NB4 (cell line): ENCODE measurements at regions not wholly inside any gene's neighbourhood (a gene's known extent, or its start where the extent isn't known, plus 50 kb on each side); places are given as distances from the start of the nearest gene placed in this dataset.
A peak's percentile ranks its signal among the peaks of the same experiment; 100 is the strongest.

Experiments used
- DNase-seq: peaks from one replicate; pipeline ENCODE4 v3.0.0; 2010; ENCODE audit warnings: low read depth
- H3K4me3 ChIP-seq: one replicate; pipeline ENCODE4 v1.5.1; 2011; ENCODE audit warnings: mild to moderate bottlenecking, low read depth, low read length, moderate library complexity
- MYC ChIP-seq: IDR thresholded peaks from 2 replicates; pipeline ENCODE4 v1.6.1; 2011; ENCODE audit warnings: low read depth, low read length
- POLR2A ChIP-seq: IDR thresholded peaks from 2 replicates; pipeline ENCODE4 v1.6.1; 2011; ENCODE audit warnings: mild to moderate bottlenecking; ENCODE audit not compliant: insufficient read length; ENCODE audit errors: extremely low read depth
- TF ChIP-seq, protein P1 (sequence below): IDR thresholded peaks from 2 replicates; pipeline ENCODE4 v1.6.1; 2011; ENCODE audit warnings: low read depth, low read length
- TF ChIP-seq, protein P2 (sequence below): IDR thresholded peaks from one replicate; pipeline ENCODE4 v1.5.1; 2012; ENCODE audit warnings: low read depth, low read length

DNA sequence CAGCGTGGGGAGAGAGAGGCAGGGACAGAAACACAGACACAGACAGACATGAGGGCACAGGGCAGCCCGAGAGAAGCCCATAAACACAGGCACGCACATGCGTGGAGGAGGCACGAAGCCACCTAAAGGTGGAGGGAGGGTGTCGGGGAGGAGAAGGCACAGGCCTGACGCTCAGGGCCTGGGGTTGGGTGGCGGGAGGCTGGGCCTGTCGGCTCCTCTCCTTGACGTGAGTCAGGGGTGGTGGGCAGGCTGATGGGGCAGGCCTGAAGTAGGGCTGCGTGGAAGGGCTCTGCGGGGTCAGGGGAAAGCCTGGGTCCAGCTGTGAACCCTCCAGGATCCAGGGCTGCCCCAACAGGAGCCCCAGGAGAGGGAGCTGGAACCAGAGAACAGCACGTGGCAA lies 74.2 kb downstream of the EPHB3 start:
- no peak overlapping the region for H3K4me3 ChIP-seq
- DNase-seq: no peak
- TF ChIP-seq, protein P1, sequence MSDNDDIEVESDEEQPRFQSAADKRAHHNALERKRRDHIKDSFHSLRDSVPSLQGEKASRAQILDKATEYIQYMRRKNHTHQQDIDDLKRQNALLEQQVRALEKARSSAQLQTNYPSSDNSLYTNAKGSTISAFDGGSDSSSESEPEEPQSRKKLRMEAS: no peak
- TF ChIP-seq, protein P2, sequence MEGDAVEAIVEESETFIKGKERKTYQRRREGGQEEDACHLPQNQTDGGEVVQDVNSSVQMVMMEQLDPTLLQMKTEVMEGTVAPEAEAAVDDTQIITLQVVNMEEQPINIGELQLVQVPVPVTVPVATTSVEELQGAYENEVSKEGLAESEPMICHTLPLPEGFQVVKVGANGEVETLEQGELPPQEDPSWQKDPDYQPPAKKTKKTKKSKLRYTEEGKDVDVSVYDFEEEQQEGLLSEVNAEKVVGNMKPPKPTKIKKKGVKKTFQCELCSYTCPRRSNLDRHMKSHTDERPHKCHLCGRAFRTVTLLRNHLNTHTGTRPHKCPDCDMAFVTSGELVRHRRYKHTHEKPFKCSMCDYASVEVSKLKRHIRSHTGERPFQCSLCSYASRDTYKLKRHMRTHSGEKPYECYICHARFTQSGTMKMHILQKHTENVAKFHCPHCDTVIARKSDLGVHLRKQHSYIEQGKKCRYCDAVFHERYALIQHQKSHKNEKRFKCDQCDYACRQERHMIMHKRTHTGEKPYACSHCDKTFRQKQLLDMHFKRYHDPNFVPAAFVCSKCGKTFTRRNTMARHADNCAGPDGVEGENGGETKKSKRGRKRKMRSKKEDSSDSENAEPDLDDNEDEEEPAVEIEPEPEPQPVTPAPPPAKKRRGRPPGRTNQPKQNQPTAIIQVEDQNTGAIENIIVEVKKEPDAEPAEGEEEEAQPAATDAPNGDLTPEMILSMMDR: no peak
- TF ChIP-seq MYC: no peak
- no peak for TF ChIP-seq POLR2A

DNA sequence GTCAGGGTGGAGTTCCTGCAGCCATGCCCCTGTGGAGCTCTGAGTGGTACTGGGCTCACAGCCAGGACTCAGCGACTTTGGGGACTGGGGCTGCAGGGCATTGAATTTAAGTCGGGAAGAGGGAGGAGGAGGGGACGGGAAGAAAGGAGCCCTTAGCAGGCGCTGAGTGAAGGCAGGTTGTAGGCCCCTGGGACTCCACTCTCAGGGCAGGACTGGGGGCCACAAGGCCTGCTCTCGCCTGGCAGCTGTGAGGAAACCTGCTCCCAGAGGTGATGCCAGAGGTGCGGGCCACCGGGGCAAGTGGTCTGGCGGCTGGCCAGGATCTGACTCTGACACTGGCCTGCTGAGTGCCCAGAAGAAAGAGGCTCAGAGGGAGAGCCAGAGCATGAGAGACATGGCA lies 73.5 kb downstream of the EPHB3 start:
- no peak overlapping the region for H3K4me3 ChIP-seq
- DNase-seq: no peak
- TF ChIP-seq, protein P2: no peak
- TF ChIP-seq MYC: no peak
- no peak for TF ChIP-seq POLR2A
- TF ChIP-seq, protein P1: no peak

DNA sequence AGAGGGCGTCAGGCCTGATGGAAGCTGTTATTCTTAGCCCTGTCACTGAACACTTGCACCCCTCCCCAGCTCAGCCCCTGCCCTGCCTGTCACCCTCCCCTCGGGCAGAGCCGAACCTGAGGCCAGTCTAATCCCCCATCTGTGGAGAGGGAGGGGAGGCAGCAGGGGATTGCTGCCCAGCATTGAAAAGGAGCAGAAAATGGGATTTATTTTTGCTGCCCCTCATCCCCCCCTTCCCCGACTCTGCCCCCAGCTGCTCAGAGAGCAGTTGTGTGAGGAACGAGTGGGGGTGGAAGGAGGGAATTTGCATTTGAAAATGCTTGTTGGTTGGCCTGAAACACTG lies 71.6 kb downstream of the EPHB3 start:
- TF ChIP-seq POLR2A (no peak), MYC (no peak)
- TF ChIP-seq, protein P1: no peak
- TF ChIP-seq, protein P2: no peak
- no peak for DNase-seq
- no peak overlapping the region for H3K4me3 ChIP-seq

DNA sequence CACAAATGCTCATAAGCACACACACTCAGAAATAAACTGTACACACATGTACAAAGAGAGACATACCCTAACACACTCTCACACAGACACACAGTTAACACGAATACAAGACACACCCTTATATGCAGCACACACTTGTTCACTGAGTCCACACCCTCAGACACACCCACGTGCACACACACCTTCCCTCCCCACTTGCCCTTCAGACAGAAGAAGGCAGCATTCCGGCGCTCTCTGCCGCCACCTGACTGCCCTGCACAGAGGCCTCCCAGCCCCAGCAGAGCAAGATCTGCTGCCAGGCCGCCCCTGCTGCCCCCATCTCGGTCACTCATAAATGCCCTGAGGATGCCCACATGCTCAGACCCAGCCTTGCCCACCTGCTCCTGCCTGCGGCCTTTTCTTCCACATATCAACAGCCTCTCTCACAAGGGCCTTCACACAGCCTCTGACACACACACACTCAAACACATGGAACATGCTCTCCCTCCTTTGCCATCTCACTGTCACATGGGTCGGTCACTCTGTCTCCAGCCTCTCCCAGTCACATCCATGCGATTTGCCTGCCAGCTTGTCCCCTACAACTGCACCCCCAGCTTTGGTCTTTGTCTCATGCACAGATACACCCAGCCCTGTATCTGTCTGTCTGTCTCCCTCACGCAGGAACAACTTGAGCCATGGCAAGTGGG lies 71.1 kb downstream of the EPHB3 start:
- no peak for TF ChIP-seq MYC
- TF ChIP-seq, protein P1: peak; percentile 10; the same call in 1 of the 2 replicates
- TF ChIP-seq, protein P2: no peak
- no peak overlapping the region for H3K4me3 ChIP-seq
- DNase-seq: no peak
